GOT3 (cell line): ENCODE measurements at regions not wholly inside any gene's neighbourhood (a gene's known extent, or its start where the extent isn't known, plus 50 kb on each side); places are given as distances from the start of the nearest gene placed in this dataset.

Experiments used
- DNase-seq: peaks from one replicate; lab custom pipeline; 2025; ENCODE audit warnings: mixed read lengths; lab: John Stamatoyannopoulos, UW

DNA sequence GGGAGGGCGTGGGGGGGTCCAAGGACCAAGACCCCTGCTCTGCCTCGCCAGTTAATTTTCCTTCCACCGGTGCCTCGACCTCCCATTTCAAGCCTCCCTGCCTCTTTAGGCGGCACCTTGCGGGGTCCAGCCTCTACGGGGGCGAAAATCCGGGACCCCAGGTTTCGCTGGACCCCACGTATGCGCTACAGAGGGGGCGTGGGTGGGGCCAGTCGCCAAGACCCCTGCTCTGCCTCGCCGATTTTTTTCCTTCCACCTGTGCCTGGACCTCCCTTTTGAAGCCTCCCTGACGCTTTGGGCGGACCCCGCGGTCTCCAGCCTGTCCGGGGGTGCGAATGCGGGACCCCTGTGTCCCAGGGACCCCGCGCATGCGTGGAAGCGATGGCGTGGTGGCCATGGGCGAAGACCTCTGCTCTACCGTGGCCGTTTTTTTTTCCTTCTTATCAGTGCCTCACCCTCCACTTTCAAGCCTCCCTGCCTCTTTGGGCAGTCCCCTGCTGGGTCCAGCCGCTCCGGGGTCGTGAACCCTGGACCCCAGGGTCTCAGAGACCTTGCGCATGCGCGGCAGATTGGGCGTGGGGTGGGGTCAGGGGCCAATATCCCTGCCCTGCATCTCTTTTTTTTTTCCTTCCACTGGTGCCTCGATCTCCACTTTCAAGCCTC, 324.2 kb downstream of the ALG10 start:
- DNase-seq, result no peak

DNA sequence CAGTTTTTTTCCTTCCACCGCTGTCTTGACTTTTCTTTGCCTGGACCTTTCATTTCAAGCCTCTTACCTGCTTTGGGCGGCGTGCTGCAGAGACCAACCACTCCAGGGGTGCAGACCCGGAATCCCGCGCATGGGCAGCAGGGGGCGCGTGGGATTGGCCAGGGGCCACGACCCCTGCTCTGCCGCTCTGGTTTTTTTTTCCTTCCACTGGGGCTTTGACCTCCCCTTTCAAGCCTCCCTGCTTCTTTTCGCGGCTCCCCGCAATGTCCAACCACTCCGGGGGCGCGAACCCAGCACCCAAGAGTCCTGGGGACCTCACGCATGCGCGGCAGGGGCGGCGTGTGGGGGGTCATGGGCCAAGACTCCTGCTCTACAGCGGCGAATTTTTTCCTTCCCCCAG, 325.1 kb downstream of the ALG10 start:
- no peak for DNase-seq

DNA sequence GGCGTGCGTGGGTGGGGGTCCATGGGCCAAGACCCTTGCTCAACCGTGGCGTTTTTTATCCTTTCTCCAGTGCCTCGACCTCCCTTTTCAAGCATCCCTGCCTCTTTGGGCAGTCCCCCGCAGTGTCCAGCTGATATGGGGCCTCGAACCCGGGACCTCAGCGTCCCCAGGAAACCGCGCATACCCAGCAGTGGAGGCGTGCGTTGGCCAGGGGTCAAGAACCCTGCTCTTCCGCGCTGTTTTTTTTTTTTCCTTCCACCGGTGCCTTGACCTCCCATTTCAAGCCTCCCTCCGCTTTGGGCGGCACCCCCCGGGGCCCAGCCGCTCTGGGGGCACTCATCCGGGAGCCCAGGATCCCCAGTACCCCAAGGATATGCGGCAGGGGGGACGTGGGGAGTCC, 325.8 kb downstream of the ALG10 start:
- DNase-seq, result no peak

DNA sequence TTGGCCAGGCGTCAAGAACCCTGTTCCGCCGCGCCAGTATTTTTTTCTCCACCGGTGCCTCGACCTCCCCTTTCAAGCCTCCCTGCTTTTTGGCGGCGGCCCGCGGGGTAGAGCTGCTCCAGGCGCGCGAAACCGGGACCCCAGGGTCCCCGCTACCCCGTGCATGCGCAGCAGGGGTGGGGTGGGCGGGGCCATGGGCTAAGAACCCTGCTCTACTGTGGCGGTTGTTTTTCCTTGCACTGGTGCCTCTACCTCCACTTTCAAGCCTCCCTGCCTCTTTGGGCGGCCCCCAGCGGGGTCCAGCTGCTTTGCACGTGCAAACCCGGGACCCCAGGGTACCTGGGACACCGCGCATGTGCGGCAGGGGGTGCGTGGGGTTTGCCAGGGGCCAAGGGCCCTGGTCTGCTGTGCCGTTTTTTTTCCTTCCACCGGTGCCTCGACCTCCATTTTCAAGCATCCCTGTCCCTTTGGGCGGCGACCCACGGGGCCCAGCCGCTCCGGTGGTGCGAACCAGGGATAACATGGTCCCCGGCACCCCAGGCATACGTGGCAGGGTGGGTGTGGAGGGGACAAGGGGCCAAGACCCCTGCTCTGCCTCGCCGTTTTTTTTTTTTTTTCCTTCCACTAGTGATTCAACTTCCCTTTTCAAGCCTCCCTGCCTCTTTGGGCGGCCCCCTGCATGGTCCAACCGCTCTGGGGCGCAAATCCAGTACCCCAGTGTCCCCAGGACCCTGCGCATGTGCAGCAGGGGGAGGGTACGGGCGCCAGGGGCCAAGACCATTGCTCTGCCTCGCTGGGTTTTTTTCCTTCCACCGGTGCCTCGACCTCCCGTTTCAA, 326.8 kb downstream of the ALG10 start:
- no peak for DNase-seq

DNA sequence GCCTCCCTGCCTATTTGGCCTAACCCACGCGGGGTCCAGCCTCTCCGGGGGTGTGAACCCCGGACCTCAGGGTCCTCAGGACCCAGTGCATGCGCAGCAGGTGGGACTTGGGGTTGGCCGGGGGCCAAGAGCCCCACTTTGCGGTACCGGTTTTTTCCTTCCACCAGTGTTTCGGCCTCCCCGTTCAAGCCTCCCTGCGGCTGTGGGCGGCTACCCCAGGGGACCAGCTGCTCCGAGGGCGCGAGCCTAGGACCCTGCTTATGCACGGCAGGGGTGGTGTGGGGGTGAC, 327.3 kb downstream of the ALG10 start:
- DNase-seq, result no peak

DNA sequence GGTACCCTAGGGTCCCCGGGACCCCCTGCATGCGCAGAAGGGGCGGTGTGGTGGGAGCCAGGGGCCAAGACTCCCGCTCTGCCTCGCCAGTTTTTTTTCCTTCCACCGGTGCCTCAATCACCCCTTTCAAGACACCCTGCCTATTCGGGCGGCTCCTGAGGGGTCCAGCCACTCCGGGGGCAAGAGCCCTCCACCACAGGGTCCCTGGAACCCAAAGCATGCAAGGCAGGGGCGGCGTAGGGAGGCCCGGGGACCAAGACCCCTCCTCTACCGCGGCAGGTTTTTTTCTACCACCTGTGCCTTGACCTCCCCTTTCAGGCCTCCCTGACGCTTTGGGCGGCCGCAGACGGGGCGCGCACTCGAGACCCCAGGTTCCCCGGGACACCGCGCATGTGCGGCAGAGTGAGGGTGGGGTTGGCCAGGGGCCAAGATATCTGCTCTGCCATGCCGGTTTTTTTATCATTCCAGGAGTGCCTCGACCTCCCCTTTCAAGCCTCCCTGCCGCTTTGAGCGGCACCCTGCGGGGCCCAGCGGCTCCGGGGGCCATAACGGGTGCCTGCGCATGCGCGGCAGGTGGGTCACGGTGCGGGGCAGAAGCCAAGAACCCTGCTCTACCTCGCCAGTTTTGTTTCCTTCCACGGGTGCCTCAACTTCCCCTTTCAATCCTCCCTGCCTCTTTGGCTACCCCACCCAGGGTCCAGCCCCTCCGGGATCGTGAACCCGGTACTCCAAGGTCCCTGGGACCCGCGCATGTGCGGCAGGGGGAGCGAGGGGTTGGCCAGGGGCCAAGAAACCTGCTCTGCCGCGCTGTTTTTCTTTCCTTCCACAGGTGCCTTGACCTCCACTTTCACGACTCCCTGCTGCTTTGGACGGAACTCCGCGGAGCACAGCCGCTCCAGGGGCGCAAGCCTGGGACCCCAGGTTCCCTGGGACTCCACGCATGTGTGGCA, 328.1 kb downstream of the ALG10 start:
- DNase-seq, result no peak

DNA sequence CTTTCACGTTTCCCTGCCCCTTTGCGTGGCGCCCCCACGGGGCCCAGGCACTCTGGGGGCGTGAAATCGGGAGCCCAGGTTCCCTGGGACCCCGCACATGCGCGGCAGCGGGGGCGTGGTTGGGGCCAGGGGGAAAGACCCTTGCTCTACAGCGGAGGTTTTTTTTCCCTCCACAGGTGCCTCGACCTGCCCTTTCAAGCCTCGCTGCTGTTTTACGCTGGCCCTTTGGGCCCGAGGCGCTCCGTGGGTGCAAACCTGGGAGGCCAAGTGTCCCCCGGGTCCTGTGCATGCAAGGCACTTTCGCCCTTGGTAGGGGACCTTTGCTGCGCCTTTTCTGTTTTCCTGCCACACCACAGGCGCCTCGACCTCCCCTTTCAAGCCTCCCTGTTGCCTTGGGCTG, 329.8 kb downstream of the ALG10 start:
- no peak for DNase-seq

DNA sequence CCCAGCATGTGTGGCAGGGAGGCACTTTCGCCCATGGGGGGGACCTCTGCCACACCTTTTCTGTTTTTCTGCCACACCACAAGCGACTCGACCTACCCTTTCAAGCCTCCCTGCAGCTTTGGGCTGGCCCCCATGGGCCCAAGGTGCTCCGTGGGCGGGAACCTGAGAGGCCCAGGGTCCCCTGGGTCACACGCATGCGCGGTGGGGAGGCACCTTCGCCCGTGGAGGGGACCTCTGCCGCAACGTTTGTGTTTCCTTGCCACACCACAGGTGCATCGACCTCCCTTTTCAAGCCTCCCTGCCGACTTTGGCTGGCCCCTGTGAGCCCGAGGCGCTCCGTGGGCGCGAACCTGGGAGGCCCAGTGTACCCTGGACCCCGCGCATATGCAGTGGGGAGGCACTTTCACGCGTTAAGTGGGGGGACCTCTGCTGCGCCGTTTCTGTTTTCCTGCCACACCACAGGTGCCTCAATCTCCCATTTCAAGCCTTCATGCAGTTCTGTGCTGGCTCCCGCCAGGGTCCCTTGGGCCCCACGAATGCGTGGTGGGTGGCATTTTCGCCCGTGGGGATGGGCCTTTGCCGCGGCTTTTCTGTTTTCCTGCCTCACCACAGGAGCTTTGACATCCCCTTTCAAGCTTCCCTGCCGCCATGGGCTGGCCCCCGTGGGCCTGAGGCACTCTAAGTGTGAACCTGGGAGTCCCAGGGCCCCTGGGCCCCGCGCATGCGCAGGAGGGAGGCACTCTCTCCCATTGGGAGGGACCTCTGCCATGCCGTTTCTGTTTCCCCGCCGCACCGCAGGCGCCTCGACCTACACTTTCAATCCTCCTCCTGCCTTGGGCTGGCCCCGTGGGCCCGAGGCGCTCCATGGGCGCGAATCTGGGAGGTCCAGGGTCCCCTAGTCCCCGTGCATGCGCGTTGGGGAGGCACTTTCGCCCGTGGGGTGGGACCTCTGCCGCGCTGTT, 332.2 kb downstream of the ALG10 start:
- DNase-seq, result no peak

DNA sequence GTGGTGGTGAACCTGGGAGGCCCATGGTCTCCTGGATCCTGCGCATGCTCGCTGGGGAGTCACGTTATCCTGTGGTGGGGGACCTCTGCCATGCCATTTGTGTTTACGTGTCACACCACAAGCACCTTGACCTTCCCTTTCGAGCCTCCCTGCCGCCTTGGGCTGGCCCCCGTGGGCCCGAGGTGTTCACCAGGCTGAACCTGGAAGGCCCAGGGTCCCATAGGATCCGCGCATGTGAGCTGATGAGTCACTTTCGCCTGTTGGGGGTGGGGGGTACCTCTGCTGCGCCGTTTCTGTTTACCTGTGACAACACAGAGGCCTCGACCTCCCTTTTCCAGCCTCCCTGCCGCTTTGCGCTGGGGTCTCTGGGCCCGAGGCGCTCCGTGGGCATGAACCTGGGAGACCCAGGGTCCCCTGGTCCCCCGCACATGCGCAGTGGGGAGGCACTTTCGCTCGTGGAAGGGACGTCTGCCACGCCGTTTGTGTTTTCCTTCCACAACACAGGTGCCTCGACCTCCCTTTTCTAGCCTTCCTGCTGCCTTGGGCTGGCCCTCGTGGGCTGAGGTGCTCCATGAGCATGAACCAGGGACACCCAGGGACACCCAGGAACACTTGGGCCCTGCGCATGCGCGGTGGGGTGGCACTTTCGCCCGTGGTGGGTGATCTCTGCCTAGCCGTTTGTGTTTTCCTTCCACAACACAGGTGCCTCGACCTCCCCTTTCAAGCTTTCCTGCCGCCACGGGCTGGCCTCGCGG, 334.1 kb downstream of the ALG10 start:
- DNase-seq, result no peak

DNA sequence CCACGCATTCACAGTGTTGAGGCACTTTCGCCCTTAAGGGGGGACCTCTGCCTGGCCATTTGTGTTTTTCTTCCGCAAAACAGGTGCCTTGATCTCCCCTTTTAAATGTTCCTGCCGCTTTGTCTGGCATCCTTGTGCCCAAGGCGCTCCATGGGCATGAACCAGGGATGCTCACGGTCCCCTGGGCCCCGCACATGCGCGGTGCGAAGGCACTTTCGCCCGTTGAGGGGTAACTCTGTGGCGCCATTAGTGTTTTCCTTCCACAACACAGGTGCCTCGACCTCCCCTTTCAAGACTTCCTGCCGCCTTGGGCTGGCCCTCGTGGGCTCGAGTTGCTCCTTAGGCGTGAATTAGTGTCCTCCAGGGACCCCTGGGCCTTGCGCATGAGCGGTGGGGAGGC, 335.5 kb downstream of the ALG10 start:
- DNase-seq, result no peak

DNA sequence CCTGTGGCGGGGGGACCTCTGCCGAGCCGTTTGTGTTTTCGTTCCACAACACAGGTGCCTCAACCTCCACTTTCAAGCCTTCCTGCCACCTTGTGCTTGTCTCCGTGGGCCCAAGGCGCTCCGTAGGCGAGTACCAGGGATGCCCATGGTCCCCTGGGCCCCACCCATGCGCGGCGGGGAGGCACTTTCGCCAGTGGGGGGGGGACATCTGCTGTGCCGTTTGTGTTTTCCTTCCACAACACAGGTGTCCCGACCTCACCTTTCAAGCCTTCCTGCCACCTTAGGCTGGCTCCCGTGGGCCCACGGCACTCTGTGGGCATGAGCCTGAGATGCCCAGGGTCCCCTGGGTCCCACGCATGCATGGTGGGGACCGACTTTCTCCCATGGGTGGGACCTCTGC, 335.9 kb downstream of the ALG10 start:
- no peak for DNase-seq

DNA sequence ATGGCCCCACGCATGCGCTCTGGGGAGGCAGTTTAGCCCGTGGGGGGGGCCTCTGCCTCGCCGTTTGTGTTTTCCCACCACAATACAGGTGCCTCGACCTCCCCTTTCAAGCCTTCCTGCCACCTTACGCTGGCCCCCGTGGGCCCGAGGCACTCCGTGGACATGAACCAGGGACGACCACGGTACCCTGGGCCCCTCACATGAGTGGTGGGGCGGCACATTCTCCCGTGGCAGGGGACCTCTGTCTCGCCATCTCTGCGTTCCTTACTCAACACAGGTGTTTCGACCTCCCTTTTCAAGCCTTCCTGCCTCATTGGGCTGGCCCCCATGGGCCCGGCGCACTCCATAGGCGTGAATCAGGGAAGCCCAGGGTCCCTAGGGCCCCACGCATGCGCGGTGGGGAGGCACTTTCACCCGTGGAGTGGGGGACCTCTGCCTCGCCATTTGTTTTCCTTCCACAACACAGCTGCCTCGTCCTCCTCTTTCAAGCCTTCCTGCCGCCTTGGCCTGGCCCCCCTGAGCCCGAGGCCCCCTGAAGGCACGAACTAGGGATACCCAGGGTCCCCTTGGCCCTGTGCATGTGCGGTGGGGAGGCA, 339.5 kb downstream of the ALG10 start:
- no peak for DNase-seq

DNA sequence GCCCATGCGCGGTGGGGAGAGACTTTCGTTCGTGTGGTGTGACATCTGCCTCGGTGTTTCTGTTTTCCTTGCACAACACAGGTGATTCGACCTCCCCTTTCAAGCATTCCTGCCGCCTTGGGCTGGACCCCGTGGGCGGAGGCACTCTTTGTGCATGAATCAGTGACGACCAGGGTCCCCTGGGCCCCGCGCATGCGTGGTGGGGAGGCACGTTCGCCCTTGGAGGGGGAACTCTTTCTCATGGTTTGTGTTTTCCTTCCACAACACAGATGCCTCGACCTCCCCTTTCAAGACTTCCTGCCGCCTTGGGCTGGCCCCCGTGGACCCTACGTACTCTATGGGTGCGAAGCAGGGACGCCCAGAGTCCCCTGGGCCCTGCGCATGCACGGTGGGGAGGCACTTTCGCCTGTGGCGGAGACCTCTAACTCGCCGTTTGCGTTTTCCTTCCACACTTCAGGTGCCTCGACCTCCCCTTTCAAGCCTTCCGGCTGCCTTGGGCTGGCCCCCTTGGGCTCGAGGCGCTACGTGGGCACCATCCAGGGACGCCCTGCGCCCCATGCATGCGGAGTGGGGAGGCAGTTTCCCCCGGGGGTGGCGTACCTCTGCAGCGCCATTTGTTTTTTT, 340.9 kb downstream of the ALG10 start:
- no peak for DNase-seq

DNA sequence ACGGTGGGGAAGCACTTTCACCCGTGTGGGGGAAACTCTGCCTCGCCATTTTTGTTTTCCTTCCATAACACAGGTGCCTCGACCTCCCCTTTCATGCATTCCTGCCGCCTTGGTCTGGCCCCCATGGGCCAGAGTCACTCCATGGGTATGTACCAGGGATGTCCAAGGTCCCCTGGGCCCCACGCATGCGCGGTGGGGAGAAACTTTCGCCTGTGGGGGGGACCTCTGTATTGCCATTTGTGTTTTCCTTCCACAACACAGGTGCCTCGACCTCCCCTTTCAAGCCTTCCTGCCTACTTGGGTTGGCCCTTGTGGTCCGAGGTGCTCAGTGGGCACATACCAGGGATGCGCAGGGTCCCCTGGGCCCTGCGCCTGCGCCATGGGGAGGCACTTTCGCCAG, 345.8 kb downstream of the ALG10 start:
- DNase-seq, result no peak

DNA sequence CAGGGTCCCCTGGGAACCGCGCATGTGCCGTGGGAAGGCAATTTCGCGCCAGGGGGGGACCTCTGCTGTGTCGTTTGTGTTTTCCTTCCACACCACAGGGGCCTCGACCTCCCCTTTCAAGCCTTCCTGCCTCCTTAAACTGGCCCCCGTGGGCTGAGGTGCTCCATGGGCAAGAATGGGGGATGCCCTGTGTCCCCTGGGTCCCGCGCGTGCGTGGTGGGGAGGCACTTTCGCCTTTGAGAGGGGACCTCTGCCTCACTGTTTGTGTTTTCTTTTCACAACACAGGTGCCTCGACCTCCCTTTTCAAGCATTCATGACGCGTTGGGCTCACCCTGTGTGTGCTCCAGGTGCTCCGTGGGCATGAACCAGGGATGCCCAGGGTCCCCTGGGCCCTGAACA, 348.8 kb downstream of the ALG10 start:
- no peak for DNase-seq

DNA sequence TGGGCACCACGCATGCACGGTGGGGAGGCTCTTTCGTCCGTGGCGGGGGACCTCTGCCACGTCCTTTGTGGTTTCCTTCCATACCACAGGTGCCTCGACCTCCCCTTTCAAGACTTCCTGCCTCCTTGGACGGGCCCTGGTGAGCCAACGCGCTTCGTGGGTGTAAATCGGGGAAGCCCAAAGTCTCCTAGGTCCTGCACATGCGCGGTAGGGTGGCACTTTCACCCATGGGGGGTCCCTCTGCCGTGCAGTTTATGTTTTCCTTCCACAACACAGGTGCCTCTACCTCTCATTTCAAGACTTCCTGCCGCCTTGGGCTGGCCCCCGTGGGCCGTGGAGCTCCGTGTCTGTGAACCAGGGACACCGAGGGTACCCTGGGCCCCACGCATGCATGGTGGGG, 349.7 kb downstream of the ALG10 start:
- no peak for DNase-seq

DNA sequence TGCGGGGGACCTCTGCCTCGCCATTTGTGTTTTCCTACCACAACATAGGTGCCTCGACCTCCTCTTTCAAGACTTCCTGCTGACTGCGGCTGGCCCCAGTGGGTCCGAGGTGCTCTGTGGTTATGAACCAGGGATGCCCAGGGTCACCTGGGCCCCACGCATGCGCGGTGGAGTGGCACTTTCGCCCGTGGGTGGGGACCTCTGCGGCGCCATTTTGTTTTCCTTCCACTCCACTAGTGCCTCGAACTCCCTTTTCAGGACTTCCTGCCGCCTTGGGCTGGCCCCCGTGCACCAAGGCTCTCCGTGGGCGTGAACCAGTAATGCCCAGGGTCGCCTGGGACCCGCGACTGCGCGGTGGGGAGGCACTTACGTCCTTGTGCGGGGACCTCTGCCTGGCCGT, 351.6 kb downstream of the ALG10 start:
- DNase-seq, result no peak

DNA sequence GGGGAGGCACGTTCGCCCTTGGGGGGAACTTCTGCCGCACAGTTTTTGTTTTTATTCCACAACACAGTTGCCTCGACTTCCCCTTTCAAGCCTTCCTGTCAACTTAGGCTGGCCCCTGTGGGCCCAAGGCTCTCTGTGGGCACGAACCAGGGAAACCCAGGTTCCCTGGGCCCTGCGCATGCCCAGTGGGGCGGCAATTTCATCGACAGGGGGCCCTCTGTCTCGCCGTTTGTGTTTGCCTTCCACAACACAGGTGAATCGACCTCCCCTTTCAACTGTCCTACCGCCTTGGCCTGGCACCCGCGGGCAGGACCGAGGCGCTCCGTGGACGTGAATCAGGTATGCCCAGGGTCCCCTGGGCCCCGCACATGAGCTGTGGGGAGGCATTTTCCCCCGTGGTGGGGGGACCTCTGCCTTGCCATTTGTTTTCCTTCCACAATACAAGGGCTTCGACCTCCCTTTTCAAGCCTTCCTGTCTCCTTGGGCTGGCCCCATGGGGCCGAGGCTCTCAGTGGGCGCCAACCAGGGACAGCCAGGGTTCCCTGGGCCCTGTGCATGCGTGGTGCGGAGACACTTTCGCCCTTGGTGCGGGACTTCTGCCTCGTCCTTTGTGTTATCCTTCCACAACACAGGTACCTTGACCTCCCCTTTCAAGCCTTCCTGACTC, 354.0 kb downstream of the ALG10 start:
- no peak for DNase-seq

DNA sequence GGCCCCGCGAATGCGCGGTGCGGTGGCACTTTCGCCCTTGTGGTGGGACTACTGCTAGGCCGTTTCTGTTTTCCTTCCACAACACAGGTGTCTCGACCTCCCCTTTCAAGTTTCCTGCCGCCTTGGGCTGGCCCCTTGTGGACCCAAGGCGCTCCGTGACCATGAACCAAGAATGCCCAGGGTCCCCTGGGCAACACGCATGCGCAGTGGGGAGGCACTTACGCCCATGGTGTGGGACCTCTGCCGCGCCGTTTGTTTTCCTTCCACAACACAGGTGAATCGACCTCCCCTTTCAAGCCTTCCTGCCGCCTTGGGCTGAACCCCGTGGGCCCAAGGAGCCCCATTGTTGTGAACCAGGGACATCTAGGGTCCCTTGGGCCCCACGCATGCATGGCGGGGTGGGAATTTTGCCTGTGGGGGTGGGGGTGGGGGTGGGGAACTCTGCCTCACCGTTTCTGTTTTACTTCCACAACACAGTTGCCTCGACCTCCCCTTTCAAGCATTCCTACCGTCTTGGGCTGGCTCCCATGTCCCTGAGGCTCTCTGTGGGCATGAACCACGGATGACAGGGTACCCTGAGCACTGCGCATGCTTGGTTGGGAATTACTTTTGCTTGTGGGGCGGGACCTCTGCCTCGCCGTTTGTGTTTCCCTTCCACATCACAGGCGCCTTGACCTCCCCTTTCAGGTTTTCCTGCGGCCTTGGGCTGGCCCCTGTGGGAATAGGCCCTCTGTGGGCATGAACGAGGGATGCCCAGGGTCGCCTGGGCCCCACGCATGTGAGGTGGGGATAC, 355.1 kb downstream of the ALG10 start:
- no peak for DNase-seq
